Spleen (tissue), 7 donors: ENCODE measurements at regions not wholly inside any gene's neighbourhood (a gene's known extent, or its start where the extent isn't known, plus 50 kb on each side); places are given as distances from the start of the nearest gene placed in this dataset.

ENCODE experiments used
- CTCF ChIP-seq, 11 experiments: fragments of 200-600 bp in 7 of 11; fragments of 450-650 bp in 4 of 11; sonication (generic) in 4 of 11; IDR thresholded peaks in 8 of 11; conservative IDR thresholded peaks in 3 of 11; 1 replicate in 7 of 11; 2 replicates in 4 of 11; pipeline versions ENCODE4 v1.4.0 to v1.8.0; 2016 to 2021; ENCODE audit warnings: antibody characterized with exemption in 11 of 11, inconsistent platforms in 4 of 11, mild to moderate bottlenecking in 1 of 11
- POLR2A ChIP-seq, 3 donors: fragments of 450-650 bp; IDR thresholded peaks; one replicate each; pipeline ENCODE4 v1.5.1; 2017; ENCODE audit warnings: antibody characterized with exemption in 3 of 3, mild to moderate bottlenecking in 1 of 3
- POLR2AphosphoS5 ChIP-seq, 3 donors: sonication (generic); formaldehyde crosslinking; IDR thresholded peaks; one replicate each; pipeline ENCODE4 v1.5.1; 2017; ENCODE audit warnings: antibody characterized with exemption in 3 of 3
- donor health status: DM: no; HTN: no; CAD: no; lungs with moderate emphysema.
- donor health status: DM: no; HTN: no; CAD: no.
- donor health status: DM: no; HTN: no; CAD: no.

- no peak for TF ChIP-seq CTCF (IDR thresholded peaks at IDR 0.05 in 8 of 11, conservative IDR thresholded peaks at IDR 0.05 in 3 of 11)
- no peak for TF ChIP-seq POLR2A (IDR thresholded peaks at IDR 0.05)
- no peak for TF ChIP-seq POLR2AphosphoS5 (IDR thresholded peaks at IDR 0.05)
Observed at GRCh38 chrX:40867352-40867751, 132.0 kb upstream of the MED14 start.
